Loucy (cell line): ENCODE measurements at regions not wholly inside any gene's neighbourhood (a gene's known extent, or its start where the extent isn't known, plus 50 kb on each side); places are given as distances from the start of the nearest gene placed in this dataset.

ENCODE experiments used
- H2AFZ ChIP-seq: fragments of 200-600 bp; sonication (generic); 2 replicates; pipeline ENCODE4 v1.6.0; 2016; ENCODE audit warnings: antibody characterized with exemption, mild to moderate bottlenecking, low read length, moderate library complexity
- H3F3A ChIP-seq: fragments of 200-600 bp; 2 replicates; pipeline ENCODE4 v1.6.0; 2016; ENCODE audit warnings: antibody characterized with exemption, low read depth, mild to moderate bottlenecking
- H3K27me3 ChIP-seq: fragments of 200-600 bp; sonication (generic); 2 replicates; pipeline ENCODE4 v1.6.1; 2014; ENCODE audit warnings: low read length, mild to moderate bottlenecking; ENCODE audit not compliant: insufficient read depth, poor library complexity, severe bottlenecking
- H3K36me3 ChIP-seq: fragments of 200-600 bp; sonication (generic); 2 replicates; pipeline ENCODE4 v1.6.1; 2016; ENCODE audit warnings: low read length; ENCODE audit not compliant: insufficient read depth
- H3K4me1 ChIP-seq: fragments of 200-600 bp; sonication (generic); 2 replicates; pipeline ENCODE4 v1.5.1; 2014; ENCODE audit warnings: low read length, mild to moderate bottlenecking; ENCODE audit not compliant: insufficient read depth, poor library complexity, severe bottlenecking
- H3K4me2 ChIP-seq: fragments of 200-600 bp; sonication (generic); 2 replicates; pipeline ENCODE4 v1.6.0; 2014; ENCODE audit warnings: antibody characterized with exemption, low read length, low read depth, mild to moderate bottlenecking; ENCODE audit not compliant: poor library complexity, severe bottlenecking
- H3K4me3 ChIP-seq: fragments of 200-600 bp; sonication (generic); 2 replicates; pipeline ENCODE4 v1.5.1; 2014; ENCODE audit warnings: low read length, mild to moderate bottlenecking, mixed read lengths; ENCODE audit not compliant: poor library complexity, severe bottlenecking
- H3K79me2 ChIP-seq: fragments of 200-600 bp; sonication (generic); 2 replicates; pipeline ENCODE4 v1.6.1; 2014; ENCODE audit warnings: low read length; ENCODE audit not compliant: insufficient read depth
- H3K9ac ChIP-seq: fragments of 200-600 bp; sonication (generic); 2 replicates; pipeline ENCODE4 v1.6.0; 2014; ENCODE audit warnings: mild to moderate bottlenecking, low read depth, low read length, moderate library complexity; ENCODE audit not compliant: poor library complexity, severe bottlenecking
- H3K9me2 ChIP-seq: fragments of 200-600 bp; sonication (generic); replicated peaks from 2 replicates; pipeline ENCODE4 v1.6.1; 2016; ENCODE audit warnings: low read depth, low read length, mixed read lengths
- H3K9me3 ChIP-seq: fragments of 200-600 bp; sonication (generic); 2 replicates; pipeline ENCODE4 v1.6.1; 2014; ENCODE audit warnings: mild to moderate bottlenecking, antibody characterized with exemption, low read length, low read depth; ENCODE audit not compliant: insufficient read depth
- H4K20me1 ChIP-seq: fragments of 200-600 bp; sonication (generic); 2 replicates; pipeline ENCODE4 v1.6.0; 2014; ENCODE audit warnings: antibody characterized with exemption, low read length, mild to moderate bottlenecking; ENCODE audit not compliant: insufficient read depth, poor library complexity, severe bottlenecking
- CTCF ChIP-seq: fragments of 200-600 bp; sonication (generic); conservative IDR thresholded peaks from 2 replicates; pipeline ENCODE4 v1.5.1; 2014; ENCODE audit warnings: mild to moderate bottlenecking, antibody characterized with exemption, low read length
- EZH2phosphoT487 ChIP-seq: fragments of 200-600 bp; IDR thresholded peaks from 2 replicates; pipeline ENCODE4 v1.6.1; 2018; ENCODE audit warnings: antibody characterized with exemption, mild to moderate bottlenecking, moderate library complexity, borderline replicate concordance

- no peaks in the 10 kb centered on the region for H3K27me3 ChIP-seq
- no peaks in the 10 kb centered on the region for H3K36me3 ChIP-seq
- no peaks in the 10 kb centered on the region for H4K20me1 ChIP-seq
- no peak overlapping the region for H3K4me3 ChIP-seq
- H3K4me2 ChIP-seq, result no peak overlapping the region
- H3K79me2 ChIP-seq, result no peaks in the 10 kb centered on the region
- H3F3A ChIP-seq, result no peaks in the 10 kb centered on the region
- no peak overlapping the region for H2AFZ ChIP-seq
- no peak for TF ChIP-seq CTCF
- TF ChIP-seq EZH2phosphoT487, result no peak
- H3K9me3 ChIP-seq, result no peaks in the 10 kb centered on the region
- no peaks in the 10 kb centered on the region for H3K4me1 ChIP-seq
- H3K9ac ChIP-seq, result no peak overlapping the region
- no peaks in the 10 kb centered on the region for H3K9me2 ChIP-seq
Measured at GRCh38 chr1:80799457-80799856, 1001.3 kb upstream of the ADGRL2 start.

- Histone ChIP-seq H3K4me3 (no peak overlapping the region), H3F3A (no peaks in the 10 kb centered on the region), H3K9me2 (no peaks in the 10 kb centered on the region), H3K9ac (no peak overlapping the region), H2AFZ (no peak overlapping the region), H3K36me3 (no peaks in the 10 kb centered on the region), H3K9me3 (no peaks in the 10 kb centered on the region), H3K4me1 (no peaks in the 10 kb centered on the region), H3K27me3 (no peaks in the 10 kb centered on the region), H4K20me1 (no peaks in the 10 kb centered on the region), H3K79me2 (no peaks in the 10 kb centered on the region), H3K4me2 (no peak overlapping the region)
- no peak for TF ChIP-seq EZH2phosphoT487
- TF ChIP-seq CTCF, result no peak
Measured at GRCh38 chr1:80779275-80779674, 1021.5 kb upstream of the ADGRL2 start.

GRCh38 chr1:80778094-80778840 lies 1022.5 kb upstream of the ADGRL2 start:
- H4K20me1 ChIP-seq, result no peaks in the 10 kb centered on the region
- H3K79me2 ChIP-seq, result no peaks in the 10 kb centered on the region
- no peaks in the 10 kb centered on the region for H3K9me2 ChIP-seq

More at GRCh38 chr1:80778094-80778840, 1022.5 kb upstream of the ADGRL2 start:
- Histone ChIP-seq H3K4me2 (no peak overlapping the region), H3K27me3 (no peaks in the 10 kb centered on the region), H3K36me3 (no peaks in the 10 kb centered on the region), H3F3A (no peaks in the 10 kb centered on the region), H3K4me3 (no peak overlapping the region), H3K9ac (no peak overlapping the region), H2AFZ (no peak overlapping the region), H3K9me3 (no peaks in the 10 kb centered on the region), H3K4me1 (no peaks in the 10 kb centered on the region)
- TF ChIP-seq CTCF (no peak), EZH2phosphoT487 (no peak)
